ENCODE measurements at regions not wholly inside any gene's neighbourhood (a gene's known extent, or its start where the extent isn't known, plus 50 kb on each side); places are given as distances from the start of the nearest gene placed in this dataset.

- no peak overlapping the region for H3K4me3 ChIP-seq (replicated peaks; ENCODE audit: low read depth, low read length)
- no peak for TF ChIP-seq CTCF (IDR thresholded peaks at IDR 0.05; ENCODE audit: low read length, missing control alignments)
- DNase-seq (ENCODE audit: low read depth): no peak
Measured at GRCh38 chr6:85322446-85323105, 127.3 kb upstream of the NT5E start.

- no peak for TF ChIP-seq CTCF (IDR thresholded peaks at IDR 0.05; ENCODE audit: low read length, missing control alignments)
- DNase-seq (ENCODE audit: low read depth): no peak
Measured at GRCh38 chr6:85321906-85322305, 128.0 kb upstream of the NT5E start.

GRCh38 chr6:85314586-85314985 is 135.3 kb upstream of the NT5E start:
- no peak overlapping the region for H3K4me3 ChIP-seq (replicated peaks; ENCODE audit: low read depth, low read length)
- TF ChIP-seq CTCF (IDR thresholded peaks at IDR 0.05; ENCODE audit: low read length, missing control alignments): no peak
- DNase-seq (ENCODE audit: low read depth): no peak

More at GRCh38 chr6:85321906-85322305, 128.0 kb upstream of the NT5E start:
- no peak overlapping the region for H3K4me3 ChIP-seq (replicated peaks; ENCODE audit: low read depth, low read length)

GRCh38 chr6:85300581-85300980 is 149.3 kb upstream of the NT5E start:
- no peak overlapping the region for H3K4me3 ChIP-seq (replicated peaks; ENCODE audit: low read depth, low read length)
- DNase-seq (ENCODE audit: low read depth): no peak
- TF ChIP-seq CTCF (IDR thresholded peaks at IDR 0.05; ENCODE audit: low read length, missing control alignments): no peak

GRCh38 chr6:85298553-85298952 is 151.3 kb upstream of the NT5E start:
- no peak for DNase-seq (ENCODE audit: low read depth)
- no peak for TF ChIP-seq CTCF (IDR thresholded peaks at IDR 0.05; ENCODE audit: low read length, missing control alignments)
- no peak overlapping the region for H3K4me3 ChIP-seq (replicated peaks; ENCODE audit: low read depth, low read length)

GRCh38 chr6:85291326-85291725 is 158.6 kb upstream of the NT5E start:
- no peak for TF ChIP-seq CTCF (IDR thresholded peaks at IDR 0.05; ENCODE audit: low read length, missing control alignments)
- H3K4me3 ChIP-seq (replicated peaks; ENCODE audit: low read depth, low read length): no peak overlapping the region
- no peak for DNase-seq (ENCODE audit: low read depth)

GRCh38 chr6:85287654-85288053 is 162.2 kb upstream of the NT5E start:
- DNase-seq (ENCODE audit: low read depth): no peak
- no peak overlapping the region for H3K4me3 ChIP-seq (replicated peaks; ENCODE audit: low read depth, low read length)
- TF ChIP-seq CTCF (IDR thresholded peaks at IDR 0.05; ENCODE audit: low read length, missing control alignments): no peak

All from fibroblast of pulmonary artery (primary cell).